ENCODE measurements at regions not wholly inside any gene's neighbourhood (a gene's known extent, or its start where the extent isn't known, plus 50 kb on each side); places are given as distances from the start of the nearest gene placed in this dataset.

DNA sequence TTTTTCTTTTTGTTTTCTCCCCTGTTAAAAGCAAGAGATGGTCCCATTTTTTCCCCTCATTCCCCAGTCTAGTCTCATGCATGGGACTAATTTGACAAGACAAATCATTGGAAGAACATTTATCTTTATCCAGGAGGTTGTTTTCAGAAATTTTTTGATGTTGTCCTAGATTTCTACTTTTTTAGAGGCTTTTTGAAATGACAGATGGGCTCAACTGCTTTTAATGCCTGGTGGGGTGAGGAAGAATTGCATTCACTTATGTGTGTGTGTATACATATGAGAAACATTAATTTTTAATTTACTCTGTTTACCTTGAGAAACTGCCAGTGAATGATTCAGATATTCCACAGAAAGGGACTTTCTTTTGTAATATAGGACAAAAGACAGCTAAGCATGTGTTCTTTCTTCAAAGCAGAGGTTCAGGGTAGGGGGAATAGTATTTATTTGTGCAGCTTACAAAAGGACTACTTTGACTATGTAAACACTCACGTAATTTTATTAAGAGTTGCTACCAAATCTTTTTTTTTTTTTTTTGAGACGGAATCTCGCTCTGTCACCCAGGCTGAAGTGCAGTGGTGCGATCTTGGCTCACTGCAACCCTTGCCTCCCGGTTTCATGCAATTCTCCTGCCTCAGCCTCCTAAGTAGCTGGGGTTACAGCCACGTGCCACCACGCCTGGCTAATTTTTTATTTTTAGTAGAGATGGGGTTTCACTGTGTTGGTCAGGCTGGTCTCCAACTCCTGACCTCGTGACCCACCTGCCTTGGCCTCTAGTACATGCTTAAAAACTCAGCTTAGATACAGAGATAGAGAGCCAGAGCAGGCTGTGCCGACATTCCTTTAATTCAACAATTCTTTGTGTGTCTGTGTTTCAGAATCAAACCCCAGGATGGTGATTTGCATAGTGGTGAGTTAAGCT lies 130.1 kb upstream of the RARB start:
- TF ChIP-seq, protein P1, sequence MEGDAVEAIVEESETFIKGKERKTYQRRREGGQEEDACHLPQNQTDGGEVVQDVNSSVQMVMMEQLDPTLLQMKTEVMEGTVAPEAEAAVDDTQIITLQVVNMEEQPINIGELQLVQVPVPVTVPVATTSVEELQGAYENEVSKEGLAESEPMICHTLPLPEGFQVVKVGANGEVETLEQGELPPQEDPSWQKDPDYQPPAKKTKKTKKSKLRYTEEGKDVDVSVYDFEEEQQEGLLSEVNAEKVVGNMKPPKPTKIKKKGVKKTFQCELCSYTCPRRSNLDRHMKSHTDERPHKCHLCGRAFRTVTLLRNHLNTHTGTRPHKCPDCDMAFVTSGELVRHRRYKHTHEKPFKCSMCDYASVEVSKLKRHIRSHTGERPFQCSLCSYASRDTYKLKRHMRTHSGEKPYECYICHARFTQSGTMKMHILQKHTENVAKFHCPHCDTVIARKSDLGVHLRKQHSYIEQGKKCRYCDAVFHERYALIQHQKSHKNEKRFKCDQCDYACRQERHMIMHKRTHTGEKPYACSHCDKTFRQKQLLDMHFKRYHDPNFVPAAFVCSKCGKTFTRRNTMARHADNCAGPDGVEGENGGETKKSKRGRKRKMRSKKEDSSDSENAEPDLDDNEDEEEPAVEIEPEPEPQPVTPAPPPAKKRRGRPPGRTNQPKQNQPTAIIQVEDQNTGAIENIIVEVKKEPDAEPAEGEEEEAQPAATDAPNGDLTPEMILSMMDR (IDR thresholded peaks at IDR 0.05) = no peak
- no peak for TF ChIP-seq POLR2A (IDR thresholded peaks at IDR 0.05)

Data from right lobe of liver (tissue), 4 donors.